Liver (tissue), 8 donors: ENCODE measurements at regions not wholly inside any gene's neighbourhood (a gene's known extent, or its start where the extent isn't known, plus 50 kb on each side); places are given as distances from the start of the nearest gene placed in this dataset.

Source experiments
- DNase-seq: peaks from one replicate; pipeline ENCODE4 v3.0.0-alpha.2; 2017; ENCODE audit warnings: low spot score
- H3K27ac ChIP-seq, 2 donors: one replicate each; pipeline ENCODE4 v1.7.0; 2013; ENCODE audit warnings: inconsistent platforms in 2 of 2, low read length in 2 of 2, control low read depth in 1 of 2, low read depth in 1 of 2, mild to moderate bottlenecking in 1 of 2
- H3K27me3 ChIP-seq, 4 donors: one replicate each; pipeline versions ENCODE4 v1.6.1 to v1.7.0; 2013; ENCODE audit warnings: low read length in 3 of 4, inconsistent platforms in 1 of 4, mild to moderate bottlenecking in 1 of 4, moderate library complexity in 1 of 4; ENCODE audit not compliant: control insufficient read depth in 4 of 4, insufficient read depth in 4 of 4
- H3K36me3 ChIP-seq, 4 donors: one replicate each; pipeline versions ENCODE4 v1.6.1 to v1.7.0; 2013; ENCODE audit warnings: low read length in 3 of 4, mild to moderate bottlenecking in 3 of 4, low read depth in 1 of 4, moderate library complexity in 1 of 4; ENCODE audit not compliant: control insufficient read depth in 4 of 4, insufficient read depth in 3 of 4
- H3K4me1 ChIP-seq, 4 donors: one replicate each; pipeline versions ENCODE4 v1.6.1 to v1.7.0; 2013; ENCODE audit warnings: low read length in 3 of 4, mild to moderate bottlenecking in 3 of 4, moderate library complexity in 1 of 4; ENCODE audit not compliant: control insufficient read depth in 4 of 4, insufficient read depth in 4 of 4
- H3K4me3 ChIP-seq, 3 donors: one replicate each; pipeline versions ENCODE4 v1.6.1 to v1.7.0; 2013; ENCODE audit warnings: low read length in 3 of 3, control low read depth in 1 of 3, low read depth in 1 of 3, mild to moderate bottlenecking in 1 of 3
- H3K9ac ChIP-seq, 2 donors: one replicate each; pipeline ENCODE4 v1.7.0; 2013; ENCODE audit warnings: low read length in 2 of 2, mild to moderate bottlenecking in 2 of 2, moderate library complexity in 2 of 2, control low read depth in 1 of 2, low read depth in 1 of 2
- H3K9me3 ChIP-seq, 4 donors: one replicate each; pipeline versions ENCODE4 v1.6.1 to v1.7.0; 2013; ENCODE audit warnings: low read length in 3 of 4; ENCODE audit not compliant: control insufficient read depth in 4 of 4
- EGR1 ChIP-seq, 2 donors: IDR thresholded peaks; 2 replicates each; pipeline ENCODE4 v1.6.1; 2016 to 2018; ENCODE audit warnings: antibody characterized with exemption in 2 of 2, low read depth in 2 of 2
- FOXA1 ChIP-seq: IDR thresholded peaks from 2 replicates; pipeline ENCODE4 v1.6.1; 2016; ENCODE audit warnings: antibody characterized with exemption
- FOXA2 ChIP-seq: IDR thresholded peaks from 2 replicates; pipeline ENCODE4 v1.6.1; 2016; ENCODE audit warnings: antibody characterized with exemption
- GABPA ChIP-seq, 2 donors: IDR thresholded peaks in 1 of 2; conservative IDR thresholded peaks in 1 of 2; 2 replicates each; pipeline ENCODE4 v1.6.1; 2016; ENCODE audit warnings: antibody characterized with exemption in 2 of 2, mild to moderate bottlenecking in 1 of 2, moderate library complexity in 1 of 2
- HNF4A ChIP-seq, 2 donors: conservative IDR thresholded peaks; 2 replicates each; pipeline ENCODE4 v1.6.1; 2016; ENCODE audit warnings: antibody characterized with exemption in 2 of 2, mild to moderate bottlenecking in 2 of 2
- HNF4G ChIP-seq: IDR thresholded peaks from 2 replicates; pipeline ENCODE4 v1.6.1; 2016; ENCODE audit warnings: antibody characterized with exemption
- JUND ChIP-seq, 2 donors: IDR thresholded peaks; 2 replicates each; pipeline ENCODE4 v1.6.1; 2016; ENCODE audit warnings: antibody characterized with exemption in 2 of 2
- RAD21 ChIP-seq, 2 donors: IDR thresholded peaks; 2 replicates each; pipeline ENCODE4 v1.6.1; 2016; ENCODE audit warnings: antibody characterized with exemption in 2 of 2, mild to moderate bottlenecking in 2 of 2
- RXRA ChIP-seq, 2 donors: IDR thresholded peaks; 2 replicates each; pipeline ENCODE4 v1.6.1; 2017 to 2018; ENCODE audit warnings: antibody characterized with exemption in 2 of 2, mild to moderate bottlenecking in 1 of 2
- SP1 ChIP-seq: IDR thresholded peaks from 2 replicates; pipeline ENCODE4 v1.6.1; 2018; ENCODE audit warnings: antibody characterized with exemption, mild to moderate bottlenecking
- TAF1 ChIP-seq: conservative IDR thresholded peaks from 2 replicates; pipeline ENCODE4 v1.6.1; 2016; ENCODE audit warnings: antibody characterized with exemption, mild to moderate bottlenecking
- YY1 ChIP-seq: IDR thresholded peaks from 2 replicates; pipeline ENCODE4 v1.6.1; 2016; ENCODE audit warnings: antibody characterized with exemption, mild to moderate bottlenecking
- WGBS: extraction: QIAGEN DNeasy Blood & Tissue Kit; methylation state at CpG from one replicate; pipeline ENCODE4 v1.1.7; 2013; 5-methylcytosine and 5-hydroxymethylcytosine counted together
- TF ChIP-seq, protein P1 (sequence below): IDR thresholded peaks from 2 replicates; pipeline ENCODE4 v1.6.1; 2016; ENCODE audit warnings: antibody characterized with exemption, mild to moderate bottlenecking
- TF ChIP-seq, protein P2 (sequence below): IDR thresholded peaks from 2 replicates; pipeline ENCODE4 v1.6.1; 2016; ENCODE audit warnings: antibody characterized with exemption
- TF ChIP-seq, protein P3 (sequence below): fragments of 150-350 bp; IDR thresholded peaks from 2 replicates; pipeline ENCODE4 v1.5.1; 2017; ENCODE audit warnings: improper control_type of control experiment, low read depth, low read length; ENCODE audit not compliant: missing input control
- TF ChIP-seq, protein P4 (sequence below): IDR thresholded peaks from 2 replicates; pipeline ENCODE4 v1.6.1; 2016; ENCODE audit warnings: antibody characterized with exemption
- donor health status: healthy.
- donor health status: healthy.
- donor health status: healthy.
- donor health status: healthy.
- donor health status: healthy.

DNA sequence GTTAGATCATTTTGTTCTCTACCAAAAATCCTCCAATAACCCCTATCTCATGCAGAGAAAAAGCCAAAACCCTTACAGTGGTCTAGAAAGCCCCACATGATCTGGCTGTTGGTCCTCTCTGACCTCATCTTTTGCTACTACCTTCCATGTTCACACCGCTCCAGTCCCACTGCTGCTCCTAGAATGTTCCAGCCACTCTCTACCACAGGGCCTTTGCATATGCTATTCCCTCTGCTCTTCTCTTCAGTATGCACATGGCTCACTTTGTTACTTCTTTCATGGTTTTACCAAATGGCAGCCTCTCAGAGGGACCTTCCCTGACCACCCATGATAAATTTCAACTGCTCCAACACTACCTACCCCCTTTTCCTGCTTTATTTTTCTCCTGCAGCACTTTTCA is 193.5 kb upstream of the CCDC150 start:
- no peaks in the 10 kb centered on the region for H3K9me3 ChIP-seq
- H3K36me3 ChIP-seq, result no peaks in the 10 kb centered on the region
- no peak overlapping the region for H3K4me3 ChIP-seq
- no peak for DNase-seq
- no peak overlapping the region for H3K9ac ChIP-seq
- H3K27me3 ChIP-seq, result no peaks in the 10 kb centered on the region
- H3K27ac ChIP-seq, result no peak overlapping the region
- WGBS, result 95% methylated on average over 1 of the region's 1 CpG
- TF ChIP-seq TAF1 (no peak), RAD21 (IDR thresholded peaks at IDR 0.05) (no peak), FOXA1 (no peak), FOXA2 (no peak), HNF4A (conservative IDR thresholded peaks at IDR 0.05) (no peak), SP1 (no peak), EGR1 (IDR thresholded peaks at IDR 0.05; ENCODE audit: low read depth in 2 of 2) (no peak), GABPA (IDR thresholded peaks at IDR 0.05 in 1 of 2, conservative IDR thresholded peaks at IDR 0.05 in 1 of 2) (no peak), RXRA (IDR thresholded peaks at IDR 0.05) (no peak), HNF4G (no peak), JUND (IDR thresholded peaks at IDR 0.05) (no peak), YY1 (no peak)
- TF ChIP-seq, protein P1, sequence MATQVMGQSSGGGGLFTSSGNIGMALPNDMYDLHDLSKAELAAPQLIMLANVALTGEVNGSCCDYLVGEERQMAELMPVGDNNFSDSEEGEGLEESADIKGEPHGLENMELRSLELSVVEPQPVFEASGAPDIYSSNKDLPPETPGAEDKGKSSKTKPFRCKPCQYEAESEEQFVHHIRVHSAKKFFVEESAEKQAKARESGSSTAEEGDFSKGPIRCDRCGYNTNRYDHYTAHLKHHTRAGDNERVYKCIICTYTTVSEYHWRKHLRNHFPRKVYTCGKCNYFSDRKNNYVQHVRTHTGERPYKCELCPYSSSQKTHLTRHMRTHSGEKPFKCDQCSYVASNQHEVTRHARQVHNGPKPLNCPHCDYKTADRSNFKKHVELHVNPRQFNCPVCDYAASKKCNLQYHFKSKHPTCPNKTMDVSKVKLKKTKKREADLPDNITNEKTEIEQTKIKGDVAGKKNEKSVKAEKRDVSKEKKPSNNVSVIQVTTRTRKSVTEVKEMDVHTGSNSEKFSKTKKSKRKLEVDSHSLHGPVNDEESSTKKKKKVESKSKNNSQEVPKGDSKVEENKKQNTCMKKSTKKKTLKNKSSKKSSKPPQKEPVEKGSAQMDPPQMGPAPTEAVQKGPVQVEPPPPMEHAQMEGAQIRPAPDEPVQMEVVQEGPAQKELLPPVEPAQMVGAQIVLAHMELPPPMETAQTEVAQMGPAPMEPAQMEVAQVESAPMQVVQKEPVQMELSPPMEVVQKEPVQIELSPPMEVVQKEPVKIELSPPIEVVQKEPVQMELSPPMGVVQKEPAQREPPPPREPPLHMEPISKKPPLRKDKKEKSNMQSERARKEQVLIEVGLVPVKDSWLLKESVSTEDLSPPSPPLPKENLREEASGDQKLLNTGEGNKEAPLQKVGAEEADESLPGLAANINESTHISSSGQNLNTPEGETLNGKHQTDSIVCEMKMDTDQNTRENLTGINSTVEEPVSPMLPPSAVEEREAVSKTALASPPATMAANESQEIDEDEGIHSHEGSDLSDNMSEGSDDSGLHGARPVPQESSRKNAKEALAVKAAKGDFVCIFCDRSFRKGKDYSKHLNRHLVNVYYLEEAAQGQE, result no peak
- TF ChIP-seq, protein P2, sequence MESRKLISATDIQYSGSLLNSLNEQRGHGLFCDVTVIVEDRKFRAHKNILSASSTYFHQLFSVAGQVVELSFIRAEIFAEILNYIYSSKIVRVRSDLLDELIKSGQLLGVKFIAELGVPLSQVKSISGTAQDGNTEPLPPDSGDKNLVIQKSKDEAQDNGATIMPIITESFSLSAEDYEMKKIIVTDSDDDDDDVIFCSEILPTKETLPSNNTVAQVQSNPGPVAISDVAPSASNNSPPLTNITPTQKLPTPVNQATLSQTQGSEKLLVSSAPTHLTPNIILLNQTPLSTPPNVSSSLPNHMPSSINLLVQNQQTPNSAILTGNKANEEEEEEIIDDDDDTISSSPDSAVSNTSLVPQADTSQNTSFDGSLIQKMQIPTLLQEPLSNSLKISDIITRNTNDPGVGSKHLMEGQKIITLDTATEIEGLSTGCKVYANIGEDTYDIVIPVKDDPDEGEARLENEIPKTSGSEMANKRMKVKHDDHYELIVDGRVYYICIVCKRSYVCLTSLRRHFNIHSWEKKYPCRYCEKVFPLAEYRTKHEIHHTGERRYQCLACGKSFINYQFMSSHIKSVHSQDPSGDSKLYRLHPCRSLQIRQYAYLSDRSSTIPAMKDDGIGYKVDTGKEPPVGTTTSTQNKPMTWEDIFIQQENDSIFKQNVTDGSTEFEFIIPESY, result no peak
- TF ChIP-seq, protein P3, sequence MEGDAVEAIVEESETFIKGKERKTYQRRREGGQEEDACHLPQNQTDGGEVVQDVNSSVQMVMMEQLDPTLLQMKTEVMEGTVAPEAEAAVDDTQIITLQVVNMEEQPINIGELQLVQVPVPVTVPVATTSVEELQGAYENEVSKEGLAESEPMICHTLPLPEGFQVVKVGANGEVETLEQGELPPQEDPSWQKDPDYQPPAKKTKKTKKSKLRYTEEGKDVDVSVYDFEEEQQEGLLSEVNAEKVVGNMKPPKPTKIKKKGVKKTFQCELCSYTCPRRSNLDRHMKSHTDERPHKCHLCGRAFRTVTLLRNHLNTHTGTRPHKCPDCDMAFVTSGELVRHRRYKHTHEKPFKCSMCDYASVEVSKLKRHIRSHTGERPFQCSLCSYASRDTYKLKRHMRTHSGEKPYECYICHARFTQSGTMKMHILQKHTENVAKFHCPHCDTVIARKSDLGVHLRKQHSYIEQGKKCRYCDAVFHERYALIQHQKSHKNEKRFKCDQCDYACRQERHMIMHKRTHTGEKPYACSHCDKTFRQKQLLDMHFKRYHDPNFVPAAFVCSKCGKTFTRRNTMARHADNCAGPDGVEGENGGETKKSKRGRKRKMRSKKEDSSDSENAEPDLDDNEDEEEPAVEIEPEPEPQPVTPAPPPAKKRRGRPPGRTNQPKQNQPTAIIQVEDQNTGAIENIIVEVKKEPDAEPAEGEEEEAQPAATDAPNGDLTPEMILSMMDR, result no peak
- TF ChIP-seq, protein P4, sequence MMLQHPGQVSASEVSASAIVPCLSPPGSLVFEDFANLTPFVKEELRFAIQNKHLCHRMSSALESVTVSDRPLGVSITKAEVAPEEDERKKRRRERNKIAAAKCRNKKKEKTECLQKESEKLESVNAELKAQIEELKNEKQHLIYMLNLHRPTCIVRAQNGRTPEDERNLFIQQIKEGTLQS, result no peak
- H3K4me1 ChIP-seq, result no peaks in the 10 kb centered on the region

DNA sequence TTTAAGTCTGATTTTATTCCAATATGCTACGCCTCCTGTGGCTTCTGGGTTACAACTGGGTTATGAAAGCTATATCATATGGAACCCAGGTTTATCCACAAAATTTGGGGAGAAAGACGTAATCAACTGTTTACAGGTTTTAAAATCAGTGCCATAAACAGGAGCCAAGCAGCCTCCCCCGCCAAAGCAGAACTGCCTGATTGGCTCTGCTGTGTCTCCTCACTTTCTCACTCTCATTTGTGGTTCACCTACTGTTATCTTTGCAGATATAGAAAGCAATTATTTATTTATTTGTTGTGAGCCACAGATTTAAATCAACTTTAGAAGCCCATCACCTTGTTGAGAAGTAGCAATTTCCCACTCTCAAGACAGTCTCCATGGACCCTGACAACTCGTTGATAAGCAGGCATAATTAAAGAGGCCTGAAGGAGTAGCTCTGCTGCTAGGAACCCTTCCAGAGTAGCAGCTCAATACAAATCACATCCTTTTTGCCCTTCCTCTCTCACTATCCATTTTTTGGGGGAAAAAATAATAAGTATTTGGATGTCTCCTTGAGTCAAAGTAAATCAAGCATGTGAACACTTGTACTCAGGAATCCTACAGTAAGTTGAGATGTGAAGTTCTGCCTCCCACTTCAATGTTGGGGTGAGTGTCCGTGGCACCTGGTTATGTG is 191.0 kb upstream of the CCDC150 start:
- peaks cover 0 to 1% (median 0%) of the 10 kb centered on the region in 4 donors for H3K4me1 ChIP-seq
- H3K27me3 ChIP-seq, result no peaks in the 10 kb centered on the region
- H3K4me3 ChIP-seq, result no peak overlapping the region
- no peak overlapping the region for H3K9ac ChIP-seq
- no peak overlapping the region for H3K27ac ChIP-seq
- no peaks in the 10 kb centered on the region for H3K9me3 ChIP-seq
- TF ChIP-seq TAF1, result no peak
- TF ChIP-seq, protein P3, result no peak
- TF ChIP-seq JUND (IDR thresholded peaks at IDR 0.05), result no peak
- TF ChIP-seq, protein P2, result no peak
- H3K36me3 ChIP-seq, result no peaks in the 10 kb centered on the region
- no peak for DNase-seq
- 90% methylated on average over 5 of the region's 5 CpGs for whole genome bisulfite sequencing
